NCI-H1417 (cell line): ENCODE measurements at regions not wholly inside any gene's neighbourhood (a gene's known extent, or its start where the extent isn't known, plus 50 kb on each side); places are given as distances from the start of the nearest gene placed in this dataset.
"Not testable (repeated sequence)": the region's sequence is repeated elsewhere in the genome, so short reads cannot be mapped to it uniquely, and the experiment has no call there.

Experiments
- DNase-seq, 3 experiments: peaks; one replicate each; lab custom pipeline; 2025; lab: John Stamatoyannopoulos, UW

DNA sequence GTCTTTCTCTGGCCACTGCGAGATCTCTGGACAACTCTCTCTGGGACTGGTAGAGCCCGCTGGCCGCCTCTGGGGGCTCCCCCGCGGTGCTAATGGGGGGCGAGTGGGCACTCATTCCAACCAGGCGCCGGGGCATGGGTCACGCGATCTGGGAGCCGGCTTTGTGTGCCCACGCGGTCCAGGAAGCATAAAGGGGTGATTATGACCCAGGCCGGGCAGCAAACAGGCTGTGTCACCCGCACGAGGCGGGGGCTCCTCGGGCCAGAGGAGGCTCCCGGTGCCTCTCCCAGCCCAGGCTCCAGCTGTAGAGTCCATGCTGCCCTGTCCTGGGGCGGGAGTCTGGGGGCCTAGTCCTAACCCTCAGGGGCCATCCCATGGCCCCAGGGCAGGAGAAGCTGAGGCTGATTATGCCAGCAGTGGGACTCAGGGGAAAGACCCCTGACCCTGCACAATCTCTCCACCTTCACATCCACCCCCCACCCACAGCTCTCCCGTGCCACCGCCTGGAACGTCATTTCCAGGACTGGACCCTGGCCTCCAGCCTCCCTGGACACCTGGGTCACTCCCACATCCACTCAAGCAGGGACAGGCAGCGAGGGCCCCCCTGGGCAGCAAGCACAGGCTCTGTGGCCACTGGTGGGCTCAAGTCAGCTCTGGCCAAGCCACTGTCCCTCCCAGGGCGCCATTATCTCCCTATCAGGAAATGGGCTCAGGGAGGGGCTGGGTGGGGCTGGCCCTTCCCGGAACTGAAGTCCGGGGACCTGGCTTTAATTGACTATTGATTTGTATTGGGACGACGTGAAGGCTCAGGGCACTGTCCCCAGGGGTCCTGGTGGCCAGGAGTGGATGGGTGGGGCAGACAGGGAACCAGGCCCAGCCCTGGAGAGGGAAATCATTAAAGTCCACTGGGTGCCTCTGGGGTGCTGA is 50.0 kb downstream of the PTPRS start:
- no peak for DNase-seq

DNA sequence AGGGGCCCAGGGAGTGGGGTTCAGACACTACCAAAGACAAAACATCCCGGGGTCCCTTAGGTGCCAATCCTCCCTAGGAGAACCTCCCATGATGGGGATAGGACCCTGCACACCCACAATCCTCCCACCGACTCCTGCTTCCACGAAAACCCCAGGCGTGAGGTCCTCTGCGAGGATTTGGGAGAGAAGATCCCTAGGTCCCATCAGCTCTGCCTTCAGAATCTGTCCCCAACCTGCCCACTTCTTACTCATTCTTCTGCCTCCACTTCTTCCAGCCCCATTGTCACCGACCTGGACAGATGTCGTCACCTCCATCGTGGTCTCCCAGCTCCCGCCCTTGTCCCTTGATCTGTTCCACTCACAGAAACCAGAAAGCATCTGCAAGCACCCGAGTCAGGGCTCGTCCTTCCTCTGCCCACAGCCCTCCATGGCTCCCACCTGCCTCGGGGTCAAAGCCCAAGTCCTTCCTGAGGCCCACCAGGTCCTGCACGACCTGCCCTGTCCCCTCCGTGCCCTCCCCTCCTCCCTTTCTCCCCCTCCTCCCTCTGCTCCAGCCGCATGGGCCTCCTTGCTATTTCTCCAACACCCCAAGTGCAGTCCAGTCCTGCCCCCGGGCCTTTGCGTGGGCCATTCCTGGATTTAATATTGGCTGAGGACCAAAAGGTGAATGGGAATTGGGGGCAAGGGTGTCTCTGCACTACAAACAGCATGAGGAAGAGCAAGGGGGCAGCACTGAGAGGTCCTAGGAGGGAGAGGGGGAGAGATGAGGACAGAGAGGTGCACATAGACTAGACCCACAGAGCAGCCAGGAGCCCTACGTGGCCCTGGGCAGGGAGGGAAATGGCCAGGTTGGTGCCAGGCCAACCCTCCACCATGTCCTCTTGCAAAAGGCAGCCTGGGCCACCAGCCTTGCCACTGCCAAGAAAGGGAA is 51.3 kb downstream of the PTPRS start:
- DNase-seq = no peak

DNA sequence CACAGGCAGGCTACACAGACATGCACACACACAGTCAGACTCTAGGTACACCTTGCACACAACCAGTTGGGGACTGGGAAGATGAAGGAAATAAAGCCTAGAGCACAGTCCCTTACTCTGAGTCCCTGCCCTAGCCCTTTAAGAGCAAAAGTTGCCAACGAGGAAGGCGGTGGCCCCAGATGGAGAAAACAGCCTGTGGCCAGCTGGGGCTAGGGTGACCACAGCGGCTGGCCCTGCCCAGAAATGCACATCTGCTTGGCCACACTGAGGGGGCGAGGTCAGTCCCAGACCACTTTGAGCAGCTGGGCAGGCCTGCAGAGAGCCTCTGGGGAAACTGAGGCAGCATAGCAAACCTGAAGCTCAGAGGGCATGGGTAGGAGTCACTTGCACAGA is 52.3 kb downstream of the PTPRS start:
- DNase-seq = no peak

DNA sequence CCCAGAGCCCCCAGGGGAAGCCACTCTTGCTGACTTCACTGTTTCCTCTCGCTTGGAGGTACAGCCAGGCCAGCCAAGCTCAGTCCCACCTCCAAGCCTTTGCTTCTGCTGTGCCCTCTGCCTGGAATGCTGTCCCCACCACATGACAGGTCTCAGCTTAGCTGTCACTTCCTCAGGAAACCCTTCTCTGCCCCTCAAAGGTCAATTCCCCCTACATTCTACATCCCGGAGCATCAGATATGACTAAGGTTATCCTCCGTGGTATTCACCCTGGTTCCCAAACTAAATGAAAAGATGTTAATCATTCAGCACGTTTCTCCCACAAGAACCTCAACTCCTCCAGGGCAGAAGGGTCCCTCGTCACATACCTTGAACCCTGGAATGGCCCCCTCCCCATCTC is 53.5 kb downstream of the PTPRS start:
- DNase-seq = no peak

DNA sequence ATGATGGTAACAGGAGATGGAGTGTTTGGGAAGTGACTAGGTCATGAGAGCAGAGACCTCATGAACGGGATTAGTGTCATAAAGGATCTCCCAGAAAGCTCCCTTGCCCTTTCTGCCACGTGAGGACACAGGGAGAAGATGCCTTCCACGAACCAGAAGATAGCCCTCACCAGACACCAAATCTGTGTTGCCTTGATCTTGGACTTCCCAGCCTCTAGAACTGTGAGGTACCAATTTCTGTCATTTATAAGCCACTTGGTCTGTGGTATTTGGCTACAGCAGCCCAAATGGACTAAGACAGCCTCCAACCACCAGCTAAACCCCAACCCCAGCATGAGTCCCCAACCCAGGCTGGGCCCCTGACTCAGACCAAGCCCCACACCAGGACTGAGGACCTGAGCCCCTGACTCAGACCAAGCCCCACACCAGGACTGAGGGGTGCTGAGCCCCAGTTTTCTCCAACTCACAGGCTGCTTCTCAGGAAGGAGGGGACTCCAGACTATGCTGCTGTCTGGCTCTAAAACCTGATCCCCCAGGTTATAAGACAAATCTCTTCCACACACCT is 54.1 kb downstream of the PTPRS start:
- DNase-seq = no peak

DNA sequence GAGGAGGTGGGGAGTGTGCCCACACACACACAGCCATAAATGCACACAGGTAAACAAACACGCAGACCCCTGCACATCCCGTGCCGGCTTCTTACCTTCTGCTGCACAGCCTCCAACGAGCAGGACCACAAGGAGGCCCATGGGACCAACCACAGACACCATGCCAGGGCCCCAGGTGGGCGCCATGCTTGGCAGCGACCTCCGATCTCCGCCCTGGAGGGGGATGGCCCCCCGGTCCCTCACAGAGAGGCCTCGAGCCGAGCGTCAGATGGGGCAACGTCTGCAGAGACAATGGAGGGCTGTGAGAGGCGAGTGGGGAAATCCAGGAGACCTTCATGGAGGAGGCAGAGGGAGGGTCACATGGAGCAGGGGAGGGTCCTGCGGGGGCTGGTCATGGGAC is 54.7 kb downstream of the PTPRS start:
- no peak for DNase-seq

DNA sequence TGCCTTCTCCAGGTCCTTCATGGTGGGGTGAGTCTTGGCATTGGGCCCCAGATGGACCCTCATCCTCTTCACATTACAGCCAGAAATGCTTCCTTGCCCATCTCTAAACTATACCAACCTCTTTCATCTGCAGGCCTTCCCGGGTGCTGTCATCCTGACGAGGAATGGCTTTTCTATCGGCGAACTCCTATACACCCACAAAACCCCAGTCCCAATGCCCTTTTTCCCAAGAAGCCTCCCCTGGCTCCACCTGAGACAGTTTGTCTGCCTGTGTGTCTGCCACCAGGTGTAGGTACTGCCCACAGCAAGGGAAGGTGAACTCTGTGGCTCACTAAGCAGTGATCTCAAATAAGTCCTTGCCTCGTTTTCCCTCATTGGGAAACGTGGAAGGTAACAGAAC is 55.3 kb downstream of the PTPRS start:
- DNase-seq = no peak

DNA sequence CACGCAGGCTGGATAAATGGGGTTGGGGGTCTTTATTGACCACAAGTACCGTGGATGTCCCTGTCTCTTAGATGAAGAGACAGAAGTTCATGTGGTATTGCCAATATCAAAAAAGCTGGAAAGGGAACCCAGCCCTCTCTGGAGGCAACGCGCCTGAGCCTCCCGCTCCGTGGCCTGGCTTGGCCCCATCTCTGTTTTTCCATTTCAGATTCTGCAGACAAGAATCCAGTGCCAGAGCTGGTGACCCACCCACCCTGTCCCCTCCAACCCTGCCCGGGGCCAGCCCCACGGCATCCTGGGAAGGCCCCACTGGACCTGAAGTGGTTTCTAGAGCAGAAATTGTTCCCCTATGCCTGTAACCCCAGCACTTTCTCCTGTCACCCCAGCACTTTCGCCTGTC is 57.7 kb downstream of the PTPRS start:
- DNase-seq = no peak

DNA sequence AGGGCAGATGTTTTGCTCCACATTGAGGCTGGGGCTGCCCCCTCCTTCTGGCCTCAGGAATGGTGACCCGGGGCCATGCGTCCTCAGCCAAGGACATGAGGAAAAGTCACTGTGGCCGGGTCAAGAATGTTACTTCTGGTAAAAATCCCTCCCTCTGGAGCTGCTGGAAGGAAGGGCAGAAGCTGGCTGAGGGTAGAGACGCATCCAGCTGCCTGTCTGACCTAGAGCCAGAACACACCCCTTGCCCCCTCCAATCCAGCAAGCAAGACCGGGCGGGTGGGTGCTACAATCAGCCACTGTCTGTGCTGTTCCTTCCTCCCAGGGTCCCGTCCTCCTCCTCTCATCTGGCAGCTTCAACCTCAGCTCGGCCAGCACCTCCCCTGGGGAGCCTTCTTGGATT is 59.0 kb downstream of the PTPRS start:
- no peak for DNase-seq

DNA sequence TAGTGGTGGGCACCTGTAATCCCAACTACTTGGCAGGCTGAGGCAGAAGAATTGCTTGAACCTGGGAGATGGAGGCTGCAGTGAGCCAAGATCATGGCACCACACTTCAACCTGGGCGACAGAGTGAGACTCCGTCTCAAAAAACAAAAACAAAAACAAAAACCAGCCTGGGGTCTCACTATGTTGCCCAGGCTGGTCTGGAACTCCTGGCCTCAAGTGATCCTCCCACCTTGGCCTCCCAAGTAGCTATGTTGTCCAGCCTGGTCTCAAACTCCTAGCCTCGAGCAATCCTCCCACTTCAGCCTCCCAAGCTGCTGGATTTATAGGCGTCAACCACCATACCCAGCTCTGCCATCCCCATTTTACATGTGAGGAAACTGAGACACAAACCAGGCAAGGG is 64.9 kb downstream of the PTPRS start:
- DNase-seq = not testable (repeated sequence)

DNA sequence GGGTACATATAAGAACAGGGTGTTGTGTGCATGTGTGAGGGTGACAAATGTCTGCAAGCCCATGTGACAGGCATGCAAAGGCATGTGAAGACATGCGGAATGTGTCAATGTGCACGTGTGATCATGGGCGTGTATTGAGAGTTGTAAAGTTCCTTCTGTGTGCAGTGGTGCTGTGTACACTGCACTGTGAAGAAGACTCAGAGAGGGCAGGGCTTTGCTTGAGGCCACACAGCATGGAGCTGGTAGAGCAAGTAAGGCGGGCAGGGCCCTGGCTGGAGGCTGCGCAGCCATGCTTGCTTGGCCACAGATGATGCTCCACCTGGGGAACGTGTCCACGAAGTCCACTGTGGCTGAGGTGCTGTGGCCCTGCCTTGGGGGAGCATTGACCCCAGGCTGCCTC is 66.8 kb downstream of the PTPRS start:
- no peak for DNase-seq

DNA sequence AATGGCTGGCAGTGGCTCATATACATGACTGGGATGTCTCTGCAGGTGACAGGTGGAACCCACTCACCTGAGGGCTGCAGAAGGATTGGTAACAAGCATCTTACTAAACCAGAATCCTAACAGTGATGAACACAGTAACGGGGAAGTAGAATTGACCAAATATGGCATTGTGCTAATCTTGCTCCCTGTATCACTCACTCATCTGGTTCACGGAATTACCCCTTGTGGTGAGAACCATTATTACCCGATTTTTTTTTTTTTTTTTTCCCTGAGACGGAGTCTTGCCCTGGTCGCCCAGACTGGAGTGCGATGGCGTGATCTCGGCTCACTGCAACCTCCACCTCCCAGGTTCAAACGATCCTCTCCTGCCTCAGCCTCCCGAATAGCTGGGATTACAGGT is 69.5 kb downstream of the PTPRS start:
- no peak for DNase-seq

DNA sequence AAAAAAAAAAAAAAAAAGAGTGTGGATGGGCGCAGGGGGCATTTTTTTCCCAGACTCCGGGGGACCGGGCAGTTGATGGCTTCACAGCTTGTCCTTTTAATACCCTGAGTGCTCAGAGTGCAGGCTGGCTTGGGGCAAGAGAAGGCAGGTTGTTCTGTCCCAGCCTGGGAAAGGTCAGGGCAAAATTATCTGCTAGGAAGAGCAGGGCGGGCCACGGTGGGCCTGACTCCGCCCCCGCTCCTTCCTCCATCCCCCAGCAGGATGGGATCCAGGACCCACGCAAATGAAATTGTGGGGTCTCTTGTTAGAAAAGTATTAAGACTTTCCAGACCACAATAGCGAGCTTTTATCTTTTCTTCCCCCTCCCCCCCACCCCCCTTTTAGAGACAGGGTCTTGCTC is 70.7 kb downstream of the PTPRS start:
- no peak for DNase-seq

DNA sequence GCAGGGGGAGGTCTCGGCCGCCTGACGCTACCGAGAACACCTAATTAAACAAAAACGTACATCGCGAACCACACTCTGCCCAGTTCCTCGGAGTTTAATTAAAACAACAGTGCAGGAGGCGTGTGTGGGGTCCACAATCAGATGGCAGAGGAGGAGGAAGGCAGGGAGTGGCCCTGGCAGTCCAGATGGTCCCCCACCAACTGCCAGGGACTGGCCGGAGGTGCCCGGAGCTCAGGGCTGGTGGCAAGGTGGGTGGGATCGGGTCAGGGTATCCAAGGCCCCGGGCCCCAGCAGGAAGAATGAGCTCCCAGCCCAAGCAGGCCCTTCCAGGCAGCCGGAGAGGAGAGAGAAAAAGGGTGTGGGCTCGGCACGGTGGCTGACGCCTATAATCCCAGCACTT is 71.3 kb downstream of the PTPRS start:
- no peak for DNase-seq

DNA sequence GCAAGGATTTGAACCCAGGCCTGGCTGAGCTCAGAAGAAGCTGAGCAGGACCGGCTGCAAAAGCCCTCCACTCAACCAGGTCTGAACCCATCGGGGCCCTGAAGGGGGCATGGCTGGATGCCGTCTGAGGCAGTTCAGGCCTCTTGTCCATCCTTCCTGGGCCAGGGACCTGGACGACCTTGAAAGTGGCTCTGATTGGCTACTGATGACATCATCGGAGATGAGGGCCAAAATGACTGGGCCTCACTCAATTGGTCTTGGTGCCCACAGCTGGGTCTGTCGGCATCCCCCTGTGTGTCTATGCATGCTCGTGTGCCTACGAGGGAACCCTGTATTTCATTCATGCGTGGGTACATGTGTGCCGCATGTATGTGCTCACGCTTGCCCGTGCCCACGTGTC is 71.8 kb downstream of the PTPRS start:
- no peak for DNase-seq

DNA sequence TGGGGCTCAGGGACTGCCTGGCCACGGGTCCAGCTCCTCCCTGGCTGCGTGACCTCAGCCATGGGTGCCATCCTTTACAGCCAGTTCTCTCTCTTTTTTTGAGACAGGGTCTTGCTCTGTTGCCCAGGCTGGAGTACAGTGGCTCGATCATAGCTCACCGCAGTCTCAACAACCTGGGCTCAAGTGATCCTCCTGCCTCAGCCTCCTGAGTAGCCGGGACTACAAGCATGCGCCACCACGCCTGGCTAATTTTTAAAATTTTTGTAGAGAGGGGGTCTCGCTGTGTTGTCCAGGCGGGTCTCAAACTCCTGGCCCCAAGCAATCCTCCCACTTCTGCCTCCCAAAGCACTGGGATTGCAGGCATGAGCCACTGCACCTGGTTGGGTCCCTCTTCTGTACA is 75.4 kb downstream of the PTPRS start:
- DNase-seq = no peak

DNA sequence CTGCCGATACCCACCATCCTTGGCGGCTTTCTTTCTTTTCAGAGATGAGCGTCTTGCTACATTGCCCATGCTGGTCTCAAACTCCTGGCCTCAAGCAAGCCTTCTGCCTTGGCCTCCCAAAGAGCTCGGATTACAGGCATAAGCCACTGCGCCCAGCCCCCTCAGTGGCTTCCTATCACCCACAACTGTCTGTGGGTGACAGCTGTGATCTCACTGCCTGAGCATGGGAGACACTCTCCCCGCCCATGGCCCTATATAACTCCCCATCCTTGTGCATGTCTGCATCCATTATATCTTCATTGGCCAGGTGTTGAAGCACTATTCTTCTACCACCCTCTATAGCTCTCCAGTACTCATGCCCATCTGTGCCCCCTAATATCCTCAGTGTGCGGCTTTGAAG is 76.2 kb downstream of the PTPRS start:
- DNase-seq = no peak

DNA sequence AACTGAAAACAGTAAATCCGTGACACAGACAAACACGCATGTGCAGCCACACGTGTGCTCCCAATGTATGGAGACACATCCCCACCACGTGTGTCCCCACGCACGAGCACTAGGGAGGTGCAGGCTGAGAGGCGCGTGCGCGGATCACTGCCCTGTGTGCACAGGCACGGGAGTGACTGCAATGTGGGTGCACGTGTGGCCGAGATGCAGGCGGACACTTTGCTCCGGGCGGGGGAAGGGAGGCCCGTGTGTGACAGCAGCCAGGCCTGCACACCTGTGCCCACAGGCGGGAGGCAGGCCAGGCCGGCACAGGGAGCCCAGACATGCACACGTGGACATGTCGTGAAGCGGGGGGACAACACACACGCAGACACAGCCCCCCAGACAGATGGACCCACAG is 77.0 kb downstream of the PTPRS start:
- DNase-seq = no peak

DNA sequence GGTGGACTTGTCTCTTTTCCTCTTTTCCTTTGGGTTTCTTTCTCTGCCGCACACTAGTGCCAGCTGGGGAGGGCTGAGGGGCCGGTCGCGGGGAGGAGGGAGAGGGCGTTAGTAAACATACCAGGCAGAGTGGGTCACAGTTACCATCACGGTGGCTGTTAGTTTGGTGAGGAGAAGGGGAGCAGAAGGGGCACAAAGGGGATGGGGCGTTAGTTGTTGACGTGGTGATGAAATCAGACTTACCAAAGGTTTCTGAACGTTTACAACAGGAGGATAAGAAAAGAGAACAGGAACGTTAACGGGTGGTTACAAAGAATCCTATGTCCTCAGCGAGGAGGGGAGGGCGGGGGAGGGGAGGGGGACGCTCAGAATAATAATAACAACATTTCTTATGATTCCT is 77.9 kb downstream of the PTPRS start:
- no peak for DNase-seq

DNA sequence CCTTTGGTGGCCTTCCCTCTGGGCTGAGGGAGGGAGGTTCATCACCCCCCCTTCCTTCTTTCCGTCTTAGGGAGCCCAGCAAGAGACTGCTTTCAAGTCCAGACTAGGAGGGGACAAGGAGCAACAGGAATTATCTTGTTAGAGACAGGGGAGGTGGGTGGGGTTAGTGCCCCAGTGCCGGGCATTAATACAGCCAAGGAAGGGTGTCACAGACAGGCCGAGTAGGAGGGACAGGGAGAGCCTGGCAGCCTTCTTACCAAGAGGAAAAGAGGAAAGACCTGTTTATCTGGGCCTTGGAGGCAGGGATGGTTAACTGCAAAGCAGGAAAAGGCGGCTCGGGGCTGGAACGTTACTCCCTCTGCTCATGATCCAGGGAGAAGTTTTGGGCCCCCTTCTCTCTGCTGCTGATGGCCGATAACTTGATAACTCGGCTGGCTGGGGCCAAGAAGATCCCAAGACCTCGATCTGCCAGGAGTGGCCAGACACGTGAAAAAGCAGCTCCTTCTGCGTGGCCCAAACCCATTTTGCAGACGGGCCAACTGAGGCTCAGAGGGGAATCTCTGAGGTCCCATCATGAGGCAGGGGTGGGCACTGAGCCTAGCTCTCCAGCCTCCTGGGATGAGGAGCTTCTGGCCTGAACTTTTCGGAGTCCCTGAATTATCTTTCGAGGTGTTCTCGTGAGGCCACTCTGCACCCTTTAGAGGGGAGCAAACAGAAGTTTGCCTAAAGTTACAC is 79.3 kb downstream of the PTPRS start:
- DNase-seq = no peak

DNA sequence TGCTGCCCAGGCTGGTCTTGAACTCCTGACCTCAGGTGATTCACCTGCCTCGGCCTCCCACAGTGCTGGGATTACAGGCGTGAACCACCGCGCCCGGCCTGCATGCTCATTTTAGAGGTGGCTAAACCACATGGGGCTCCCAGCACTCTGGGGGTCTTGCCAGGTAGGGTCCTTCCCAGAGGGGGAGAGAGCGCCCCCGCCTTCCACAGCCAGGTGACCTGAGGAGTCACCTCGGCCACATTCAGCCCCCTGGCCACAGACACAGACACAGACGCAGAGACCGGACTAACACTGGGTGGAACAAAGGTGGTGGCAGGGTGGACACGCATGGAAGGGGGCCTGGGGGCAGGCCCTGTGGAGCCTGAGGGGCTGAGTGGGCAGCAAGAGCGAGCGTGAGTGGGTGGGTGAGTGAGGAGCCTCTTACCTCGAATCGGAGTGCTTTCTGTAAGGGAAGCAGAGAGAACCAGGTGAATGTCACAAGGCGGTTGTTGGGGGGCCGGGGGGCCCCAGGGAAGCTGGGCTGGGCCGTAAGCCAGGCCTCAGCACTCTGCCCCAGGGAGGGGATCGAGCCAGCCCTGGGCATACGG is 80.1 kb downstream of the PTPRS start:
- DNase-seq = no peak

DNA sequence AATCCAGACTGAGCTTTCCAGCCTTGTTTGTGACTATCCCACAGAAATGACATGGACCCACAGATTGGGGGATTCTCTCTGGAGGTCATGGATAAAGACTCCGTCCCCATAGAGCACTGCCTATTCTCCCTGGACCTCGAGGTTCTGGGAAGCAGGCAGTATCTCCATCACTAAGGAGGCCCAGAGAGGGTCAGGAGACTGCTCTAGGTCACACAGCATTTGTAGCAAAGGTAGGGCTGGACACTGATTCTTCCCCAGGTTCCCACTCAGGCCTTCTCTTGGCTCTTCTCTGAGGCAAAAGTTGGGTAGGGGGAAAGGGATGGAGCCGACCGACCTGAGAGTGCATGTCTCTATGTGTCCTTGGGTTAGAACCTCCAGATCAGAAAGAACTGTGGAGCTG is 80.9 kb downstream of the PTPRS start:
- DNase-seq = no peak
